Cardiac fibroblast (primary cell): ENCODE measurements at regions not wholly inside any gene's neighbourhood (a gene's known extent, or its start where the extent isn't known, plus 50 kb on each side); places are given as distances from the start of the nearest gene placed in this dataset.
"Not testable (repeated sequence)": the region's sequence is repeated elsewhere in the genome, so short reads cannot be mapped to it uniquely, and the experiment has no call there.

Source experiments
- DNase-seq, 2 donors: peaks; one replicate each; pipeline versions ENCODE4 v3.0.0 to v3.0.0-alpha.2; 2010; ENCODE audit warnings: low read depth in 2 of 2
- H3K4me3 ChIP-seq, 2 donors: replicated peaks in 1 of 2; 1 replicate in 1 of 2; 2 replicates in 1 of 2; pipeline ENCODE4 v1.5.1; 2011; ENCODE audit warnings: low read depth in 2 of 2, low read length in 2 of 2, mild to moderate bottlenecking in 2 of 2, moderate library complexity in 1 of 2
- TF ChIP-seq, protein P1 (sequence below): IDR thresholded peaks from one replicate; pipeline ENCODE4 v1.5.1; 2011; ENCODE audit warnings: low read depth, mild to moderate bottlenecking, low read length, inconsistent platforms

DNA sequence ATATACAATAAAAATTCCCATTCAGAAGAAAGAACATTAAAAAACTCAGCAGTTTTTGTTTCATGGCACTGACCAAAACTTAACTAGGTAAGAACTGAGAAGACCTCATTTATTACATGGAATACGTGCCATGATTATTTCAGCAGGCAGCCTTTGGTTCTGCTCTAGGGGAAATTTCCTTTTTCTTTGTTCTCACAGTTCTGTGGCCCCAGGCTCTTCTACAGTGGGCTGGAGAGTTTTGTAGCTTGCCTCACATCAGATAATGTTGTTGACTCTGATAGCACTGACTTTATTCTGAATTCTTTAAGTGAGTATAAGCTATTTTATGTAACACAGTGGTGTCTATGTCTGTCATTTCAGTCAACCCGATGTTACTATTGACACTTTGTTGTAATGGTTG lies 844.3 kb downstream of the TBC1D32 start:
- no peak overlapping the region for H3K4me3 ChIP-seq
- TF ChIP-seq, protein P1, sequence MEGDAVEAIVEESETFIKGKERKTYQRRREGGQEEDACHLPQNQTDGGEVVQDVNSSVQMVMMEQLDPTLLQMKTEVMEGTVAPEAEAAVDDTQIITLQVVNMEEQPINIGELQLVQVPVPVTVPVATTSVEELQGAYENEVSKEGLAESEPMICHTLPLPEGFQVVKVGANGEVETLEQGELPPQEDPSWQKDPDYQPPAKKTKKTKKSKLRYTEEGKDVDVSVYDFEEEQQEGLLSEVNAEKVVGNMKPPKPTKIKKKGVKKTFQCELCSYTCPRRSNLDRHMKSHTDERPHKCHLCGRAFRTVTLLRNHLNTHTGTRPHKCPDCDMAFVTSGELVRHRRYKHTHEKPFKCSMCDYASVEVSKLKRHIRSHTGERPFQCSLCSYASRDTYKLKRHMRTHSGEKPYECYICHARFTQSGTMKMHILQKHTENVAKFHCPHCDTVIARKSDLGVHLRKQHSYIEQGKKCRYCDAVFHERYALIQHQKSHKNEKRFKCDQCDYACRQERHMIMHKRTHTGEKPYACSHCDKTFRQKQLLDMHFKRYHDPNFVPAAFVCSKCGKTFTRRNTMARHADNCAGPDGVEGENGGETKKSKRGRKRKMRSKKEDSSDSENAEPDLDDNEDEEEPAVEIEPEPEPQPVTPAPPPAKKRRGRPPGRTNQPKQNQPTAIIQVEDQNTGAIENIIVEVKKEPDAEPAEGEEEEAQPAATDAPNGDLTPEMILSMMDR: no peak
- no peak for DNase-seq

DNA sequence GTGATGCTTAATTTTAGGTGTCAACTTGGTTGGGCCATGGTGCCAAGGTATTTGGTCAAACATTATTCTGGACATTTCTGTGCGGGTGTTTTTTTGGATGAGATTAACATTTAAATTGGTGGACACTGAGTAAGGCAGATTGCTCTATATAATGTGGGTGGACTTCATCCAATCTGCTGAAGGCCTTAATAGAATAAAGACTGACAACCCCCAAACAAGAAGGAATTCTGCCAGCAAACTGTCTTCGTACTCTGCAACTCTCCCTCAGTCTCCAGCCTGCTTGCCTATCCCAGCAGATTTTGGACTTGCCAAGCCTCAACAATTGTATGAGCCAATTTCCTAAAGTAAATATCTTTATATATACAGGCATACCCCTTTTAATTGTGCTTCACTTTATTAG lies 850.1 kb downstream of the TBC1D32 start:
- no peak overlapping the region for H3K4me3 ChIP-seq
- TF ChIP-seq, protein P1: no peak
- no peak for DNase-seq

DNA sequence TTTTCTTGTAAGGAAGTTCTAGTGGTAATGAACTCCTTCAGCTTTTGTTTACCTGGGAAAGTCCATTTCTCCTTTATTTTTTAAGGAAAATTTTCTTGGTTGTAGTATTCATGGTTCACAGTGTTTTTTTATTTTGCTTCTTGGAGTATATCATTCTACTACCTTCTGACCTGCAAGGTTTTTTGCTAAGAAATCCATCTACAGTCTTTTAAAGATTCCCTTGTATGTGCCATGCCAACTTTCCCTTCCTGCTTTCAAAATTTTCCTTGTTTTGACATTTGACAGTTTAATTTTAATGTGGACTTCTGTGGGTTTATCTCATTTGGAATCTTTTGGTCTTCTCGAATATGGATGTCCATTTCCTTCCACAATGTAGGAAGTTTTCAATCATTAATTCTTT lies 855.6 kb downstream of the TBC1D32 start:
- DNase-seq: no peak
- TF ChIP-seq, protein P1: no peak
- no peak overlapping the region for H3K4me3 ChIP-seq

DNA sequence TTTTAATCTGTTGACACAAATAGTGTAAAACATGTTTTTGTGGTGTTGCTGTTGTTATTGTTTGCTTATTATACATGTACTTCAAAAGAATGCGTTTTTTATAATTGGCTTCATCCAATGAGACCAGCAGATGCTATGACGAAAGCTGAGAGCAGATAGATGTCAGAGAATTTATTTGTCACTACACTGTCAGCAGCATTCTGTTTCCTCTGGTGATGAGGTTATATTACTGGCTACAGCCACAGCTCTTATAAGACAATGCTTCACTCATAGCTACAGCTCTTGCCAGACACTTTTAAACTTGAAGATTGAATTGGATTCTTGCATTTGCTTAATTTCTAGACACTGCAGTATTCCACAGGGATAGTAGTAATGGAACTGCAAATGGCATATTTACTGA lies 860.5 kb downstream of the TBC1D32 start:
- H3K4me3 ChIP-seq: no peak overlapping the region
- no peak for DNase-seq
- TF ChIP-seq, protein P1: no peak

DNA sequence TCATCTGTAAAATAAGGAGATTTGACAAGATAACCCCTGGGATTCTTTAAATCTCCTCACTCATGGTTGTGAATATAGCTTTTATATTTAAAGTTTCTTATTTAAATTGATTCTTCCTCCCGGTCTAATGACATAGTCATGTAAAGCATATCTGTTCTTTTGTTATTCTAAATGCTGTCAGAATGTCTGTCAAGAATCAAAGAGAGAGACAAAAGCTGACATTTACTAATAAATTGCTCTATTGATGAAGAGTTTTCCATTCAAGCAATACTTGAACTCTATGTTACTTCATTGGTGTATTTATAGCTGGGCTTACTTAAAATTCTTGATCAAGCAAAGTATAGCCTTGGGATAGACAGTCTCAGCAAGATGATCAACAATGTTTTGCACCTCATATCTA lies 865.8 kb downstream of the TBC1D32 start:
- DNase-seq: no peak
- no peak overlapping the region for H3K4me3 ChIP-seq
- TF ChIP-seq, protein P1: no peak

DNA sequence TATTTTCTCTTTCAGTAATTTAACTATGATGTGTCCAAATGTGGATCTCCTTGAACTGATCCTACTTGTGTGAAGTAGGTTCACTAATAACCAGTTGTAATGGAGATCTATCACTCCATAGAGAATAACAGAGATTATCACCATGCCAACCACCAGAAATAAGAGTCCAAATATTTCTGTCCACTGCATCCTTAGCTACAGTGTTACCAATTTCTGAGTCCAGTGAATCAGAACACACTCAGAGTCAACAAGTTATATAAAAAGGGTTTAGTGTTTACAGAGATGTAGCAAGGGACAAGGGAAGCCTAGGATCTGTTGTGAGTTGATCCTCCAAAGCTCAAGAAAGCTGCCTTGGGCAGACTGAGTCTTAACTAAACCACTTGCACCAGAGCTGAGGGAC lies 882.8 kb downstream of the TBC1D32 start:
- TF ChIP-seq, protein P1: no peak
- H3K4me3 ChIP-seq: no peak overlapping the region
- DNase-seq: no peak

DNA sequence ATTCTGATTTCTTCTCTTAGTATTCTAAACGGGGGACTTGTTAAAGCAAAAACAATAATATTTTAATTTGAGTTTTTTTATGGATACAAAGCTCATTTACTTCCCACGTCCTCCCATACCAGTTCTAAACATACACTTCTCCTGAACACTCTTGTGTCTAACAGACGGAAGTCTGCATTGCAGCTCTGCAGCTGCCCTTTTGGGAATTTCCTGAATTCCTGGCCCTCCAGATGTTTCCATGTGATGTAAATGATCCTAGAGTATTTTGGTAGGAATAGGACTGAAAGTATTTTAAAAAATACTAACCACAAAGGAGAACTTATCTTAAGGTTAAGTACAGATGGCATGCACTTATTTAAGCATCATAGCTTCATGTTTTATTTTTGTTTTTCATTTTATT lies 886.7 kb downstream of the TBC1D32 start:
- DNase-seq: peak in 1 of 2 donors; percentile 0
- TF ChIP-seq, protein P1: no peak
- no peak overlapping the region for H3K4me3 ChIP-seq

DNA sequence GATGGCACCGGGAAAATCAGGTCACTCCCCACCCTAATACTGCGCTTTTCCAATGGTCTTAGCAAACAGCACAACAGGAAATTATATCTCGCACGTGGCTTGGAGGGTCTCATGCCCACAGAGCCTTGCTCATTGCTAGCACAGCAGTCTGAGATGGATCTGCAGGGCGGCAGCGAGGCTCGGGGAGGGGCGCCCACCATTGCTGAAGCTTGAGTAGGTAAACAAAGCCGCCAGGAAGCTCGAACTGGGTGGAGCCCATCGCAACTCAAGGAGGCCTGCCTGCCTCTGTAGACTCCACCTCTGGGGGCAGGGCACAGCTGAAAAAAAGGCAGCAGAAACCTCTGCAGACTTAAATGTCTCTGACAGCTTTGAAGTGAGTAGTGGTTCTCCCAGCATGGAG lies 901.4 kb downstream of the TBC1D32 start:
- not testable (repeated sequence) for H3K4me3 ChIP-seq, DNase-seq
